ENCODE measurements at regions not wholly inside any gene's neighbourhood (a gene's known extent, or its start where the extent isn't known, plus 50 kb on each side); places are given as distances from the start of the nearest gene placed in this dataset.
"Not testable (repeated sequence)": the region's sequence is repeated elsewhere in the genome, so short reads cannot be mapped to it uniquely, and the experiment has no call there.

DNA sequence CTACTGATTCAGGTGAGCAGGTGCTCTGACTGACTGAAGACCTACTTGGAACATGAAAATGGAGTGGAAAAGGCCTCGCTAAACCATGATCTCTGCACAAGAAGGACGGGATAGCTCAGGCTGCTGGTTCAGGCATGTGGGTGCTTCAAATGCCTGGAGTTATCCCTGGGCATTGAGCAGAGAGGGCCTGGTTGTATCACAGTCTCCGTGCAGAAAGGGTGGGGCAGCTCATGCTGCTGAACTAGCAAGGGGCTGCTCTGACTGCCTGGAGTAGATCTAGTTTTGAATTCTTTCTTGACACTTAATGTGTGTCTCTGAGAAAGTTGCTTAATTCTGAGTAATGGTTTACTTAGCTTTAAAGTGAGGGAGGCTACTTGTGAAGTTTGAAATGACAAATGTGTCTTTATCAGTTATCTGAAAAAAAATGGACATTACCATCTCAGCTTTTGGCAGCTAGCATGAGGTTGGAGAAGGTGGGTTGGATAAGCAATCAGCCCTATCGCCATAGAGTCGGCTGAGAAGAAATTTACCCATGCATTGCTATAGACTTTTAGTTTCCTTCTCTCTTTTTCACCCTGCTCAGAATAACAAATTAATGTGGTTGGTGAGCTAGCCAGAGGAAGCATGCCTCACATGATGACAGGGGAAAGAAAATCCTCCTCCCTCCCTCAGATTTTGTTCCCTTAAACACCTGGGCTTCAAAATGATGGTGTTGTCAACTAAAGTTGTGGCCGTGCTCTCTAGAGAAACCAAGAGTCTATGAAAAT, 832.4 kb downstream of the STIM2 start:
- Histone ChIP-seq H3K36me3 (ENCODE audit: insufficient read depth, low read length) (no peaks in the 10 kb centered on the region), H3K79me2 (ENCODE audit: low read length) (no peaks in the 10 kb centered on the region), H3K27me3 (ENCODE audit: low read length) (no peaks in the 10 kb centered on the region), H3K4me1 (ENCODE audit: low read length) (no peaks in the 10 kb centered on the region), H3K9me3 (ENCODE audit: low read length) (no peaks in the 10 kb centered on the region), H3K9me2 (replicated peaks; ENCODE audit: insufficient read depth, low read length) (no peaks in the 10 kb centered on the region), H2AFZ (ENCODE audit: low read length) (no peak overlapping the region), H3K4me3 (ENCODE audit: low read length) (no peak overlapping the region), H3K27ac (ENCODE audit: low read length) (no peak overlapping the region), H4K20me1 (ENCODE audit: insufficient read depth, low read depth, low read length) (no peaks in the 10 kb centered on the region), H3K4me2 (ENCODE audit: low read depth, low read length, poor library complexity, severe bottlenecking) (no peak overlapping the region), H3K9ac (ENCODE audit: low read length) (no peak overlapping the region)
- DNase-seq = no peak

- not testable (repeated sequence) for H4K20me1 ChIP-seq (ENCODE audit: insufficient read depth, low read depth, low read length); H3K4me2 ChIP-seq (ENCODE audit: low read depth, low read length, poor library complexity, severe bottlenecking); H3K79me2 ChIP-seq (ENCODE audit: low read length); H3K9ac ChIP-seq (ENCODE audit: low read length); H2AFZ ChIP-seq (ENCODE audit: low read length); DNase-seq; H3K27me3 ChIP-seq (ENCODE audit: low read length); H3K9me2 ChIP-seq (replicated peaks; ENCODE audit: insufficient read depth, low read length); H3K36me3 ChIP-seq (ENCODE audit: insufficient read depth, low read length); H3K4me1 ChIP-seq (ENCODE audit: low read length); H3K4me3 ChIP-seq (ENCODE audit: low read length); H3K9me3 ChIP-seq (ENCODE audit: low read length); H3K27ac ChIP-seq (ENCODE audit: low read length)
Measured at GRCh38 chr4:27696257-27696656, 835.6 kb downstream of the STIM2 start.

GRCh38 chr4:27701606-27702005, 841.0 kb downstream of the STIM2 start:
- Histone ChIP-seq H3K9me3 (ENCODE audit: low read length) (no peaks in the 10 kb centered on the region; the same call in 1 of the 2 replicates), H3K27me3 (ENCODE audit: low read length) (no peaks in the 10 kb centered on the region), H4K20me1 (ENCODE audit: insufficient read depth, low read depth, low read length) (no peaks in the 10 kb centered on the region), H3K79me2 (ENCODE audit: low read length) (no peaks in the 10 kb centered on the region), H3K4me3 (ENCODE audit: low read length) (no peak overlapping the region), H3K27ac (ENCODE audit: low read length) (no peak overlapping the region), H3K36me3 (ENCODE audit: insufficient read depth, low read length) (no peaks in the 10 kb centered on the region), H2AFZ (ENCODE audit: low read length) (no peak overlapping the region), H3K9ac (ENCODE audit: low read length) (no peak overlapping the region), H3K4me2 (ENCODE audit: low read depth, low read length, poor library complexity, severe bottlenecking) (no peak overlapping the region), H3K4me1 (ENCODE audit: low read length) (no peaks in the 10 kb centered on the region), H3K9me2 (replicated peaks; ENCODE audit: insufficient read depth, low read length) (no peaks in the 10 kb centered on the region)
- no peak for DNase-seq

GRCh38 chr4:27702730-27703431, 842.2 kb downstream of the STIM2 start:
- H3K4me2 ChIP-seq (ENCODE audit: low read depth, low read length, poor library complexity, severe bottlenecking) = no peak overlapping the region
- H3K27me3 ChIP-seq (ENCODE audit: low read length) = no peaks in the 10 kb centered on the region
- H3K9me3 ChIP-seq (ENCODE audit: low read length) = no peaks in the 10 kb centered on the region; the same call in 1 of the 2 replicates
- no peak overlapping the region for H3K27ac ChIP-seq (ENCODE audit: low read length)
- H3K4me1 ChIP-seq (ENCODE audit: low read length) = no peaks in the 10 kb centered on the region
- H3K9ac ChIP-seq (ENCODE audit: low read length) = no peak overlapping the region
- no peaks in the 10 kb centered on the region for H4K20me1 ChIP-seq (ENCODE audit: insufficient read depth, low read depth, low read length)
- H3K79me2 ChIP-seq (ENCODE audit: low read length) = no peaks in the 10 kb centered on the region
- H2AFZ ChIP-seq (ENCODE audit: low read length) = no peak overlapping the region
- H3K9me2 ChIP-seq (replicated peaks; ENCODE audit: insufficient read depth, low read length) = no peaks in the 10 kb centered on the region
- no peak overlapping the region for H3K4me3 ChIP-seq (ENCODE audit: low read length)
- DNase-seq = no peak
- no peaks in the 10 kb centered on the region for H3K36me3 ChIP-seq (ENCODE audit: insufficient read depth, low read length)

GRCh38 chr4:27703771-27704170, 843.1 kb downstream of the STIM2 start:
- no peak for DNase-seq
- H3K79me2 ChIP-seq (ENCODE audit: low read length) = no peaks in the 10 kb centered on the region
- H2AFZ ChIP-seq (ENCODE audit: low read length) = no peak overlapping the region
- H3K9me3 ChIP-seq (ENCODE audit: low read length) = no peaks in the 10 kb centered on the region; the same call in 1 of the 2 replicates
- H3K9me2 ChIP-seq (replicated peaks; ENCODE audit: insufficient read depth, low read length) = no peaks in the 10 kb centered on the region
- H3K27me3 ChIP-seq (ENCODE audit: low read length) = no peaks in the 10 kb centered on the region
- no peak overlapping the region for H3K27ac ChIP-seq (ENCODE audit: low read length)
- H3K4me2 ChIP-seq (ENCODE audit: low read depth, low read length, poor library complexity, severe bottlenecking) = no peak overlapping the region
- no peaks in the 10 kb centered on the region for H3K4me1 ChIP-seq (ENCODE audit: low read length)
- H3K36me3 ChIP-seq (ENCODE audit: insufficient read depth, low read length) = no peaks in the 10 kb centered on the region
- no peak overlapping the region for H3K9ac ChIP-seq (ENCODE audit: low read length)
- no peak overlapping the region for H3K4me3 ChIP-seq (ENCODE audit: low read length)
- no peaks in the 10 kb centered on the region for H4K20me1 ChIP-seq (ENCODE audit: insufficient read depth, low read depth, low read length)

GRCh38 chr4:27711041-27711440, 850.4 kb downstream of the STIM2 start:
- Histone ChIP-seq H3K9me2 (replicated peaks; ENCODE audit: insufficient read depth, low read length) (no peaks in the 10 kb centered on the region), H3K79me2 (ENCODE audit: low read length) (no peaks in the 10 kb centered on the region), H2AFZ (ENCODE audit: low read length) (no peak overlapping the region), H3K27me3 (ENCODE audit: low read length) (no peaks in the 10 kb centered on the region), H3K36me3 (ENCODE audit: insufficient read depth, low read length) (no peaks in the 10 kb centered on the region), H3K27ac (ENCODE audit: low read length) (no peak overlapping the region), H3K4me2 (ENCODE audit: low read depth, low read length, poor library complexity, severe bottlenecking) (no peak overlapping the region), H3K4me1 (ENCODE audit: low read length) (no peaks in the 10 kb centered on the region), H4K20me1 (ENCODE audit: insufficient read depth, low read depth, low read length) (no peaks in the 10 kb centered on the region), H3K4me3 (ENCODE audit: low read length) (no peak overlapping the region), H3K9ac (ENCODE audit: low read length) (no peak overlapping the region), H3K9me3 (ENCODE audit: low read length) (no peaks in the 10 kb centered on the region; the same call in 1 of the 2 replicates)
- no peak for DNase-seq

DNA sequence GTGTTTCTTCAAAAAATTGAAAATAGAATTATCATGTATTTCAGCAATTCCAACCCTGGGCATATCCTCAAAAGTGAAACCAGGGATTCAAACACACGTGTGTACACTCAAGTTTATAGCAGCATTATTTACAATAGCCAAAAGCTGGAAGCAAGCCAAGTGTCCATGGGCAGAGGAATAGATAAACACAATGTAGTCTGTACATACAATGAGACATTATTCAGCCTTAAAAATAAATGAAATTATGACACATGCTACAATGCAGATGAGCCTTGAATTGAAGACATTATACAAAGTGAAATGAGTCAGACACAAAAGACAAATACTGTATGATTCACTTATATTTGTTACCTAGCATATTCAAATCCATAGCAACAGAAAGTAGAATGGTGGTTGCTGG, 853.4 kb downstream of the STIM2 start:
- Histone ChIP-seq H3K9me3 (ENCODE audit: low read length) (no peaks in the 10 kb centered on the region; the same call in 1 of the 2 replicates), H3K36me3 (ENCODE audit: insufficient read depth, low read length) (no peaks in the 10 kb centered on the region), H3K27ac (ENCODE audit: low read length) (no peak overlapping the region), H2AFZ (ENCODE audit: low read length) (no peak overlapping the region), H3K9me2 (replicated peaks; ENCODE audit: insufficient read depth, low read length) (no peaks in the 10 kb centered on the region), H3K27me3 (ENCODE audit: low read length) (no peaks in the 10 kb centered on the region), H3K4me2 (ENCODE audit: low read depth, low read length, poor library complexity, severe bottlenecking) (no peak overlapping the region), H3K9ac (ENCODE audit: low read length) (no peak overlapping the region), H3K79me2 (ENCODE audit: low read length) (no peaks in the 10 kb centered on the region), H4K20me1 (ENCODE audit: insufficient read depth, low read depth, low read length) (no peaks in the 10 kb centered on the region), H3K4me3 (ENCODE audit: low read length) (no peak overlapping the region), H3K4me1 (ENCODE audit: low read length) (no peaks in the 10 kb centered on the region)
- no peak for DNase-seq

- H3K4me1 ChIP-seq (ENCODE audit: low read length) = no peaks in the 10 kb centered on the region
- H3K36me3 ChIP-seq (ENCODE audit: insufficient read depth, low read length) = no peaks in the 10 kb centered on the region
- no peak overlapping the region for H3K9ac ChIP-seq (ENCODE audit: low read length)
- no peaks in the 10 kb centered on the region; the same call in 1 of the 2 replicates for H3K9me3 ChIP-seq (ENCODE audit: low read length)
- H4K20me1 ChIP-seq (ENCODE audit: insufficient read depth, low read depth, low read length) = no peaks in the 10 kb centered on the region
- no peaks in the 10 kb centered on the region for H3K27me3 ChIP-seq (ENCODE audit: low read length)
- H3K4me3 ChIP-seq (ENCODE audit: low read length) = no peak overlapping the region
- H3K27ac ChIP-seq (ENCODE audit: low read length) = no peak overlapping the region
- no peak overlapping the region for H2AFZ ChIP-seq (ENCODE audit: low read length)
- H3K4me2 ChIP-seq (ENCODE audit: low read depth, low read length, poor library complexity, severe bottlenecking) = no peak overlapping the region
- H3K9me2 ChIP-seq (replicated peaks; ENCODE audit: insufficient read depth, low read length) = no peaks in the 10 kb centered on the region
- no peak for DNase-seq
- H3K79me2 ChIP-seq (ENCODE audit: low read length) = no peaks in the 10 kb centered on the region
Measured at GRCh38 chr4:27716693-27717430, 856.2 kb downstream of the STIM2 start.

Measured in Karpas-422 (cell line).